GM12878 (cell line): ENCODE measurements at regions not wholly inside any gene's neighbourhood (a gene's known extent, or its start where the extent isn't known, plus 50 kb on each side); places are given as distances from the start of the nearest gene placed in this dataset.

Experiments used
- ATAC-seq: fragments of 200-7000 bp; cut with Tn5 transposase; 3 replicates; pipeline ENCODE4 v1.9.1; 2020; ENCODE audit warnings: mild to moderate bottlenecking, moderate library complexity
- BruUV-seq: library from RNA; stranded (reverse); fragments of 400-500 nt; replicated peaks from 2 replicates; lab custom pipeline; 2021; lab: Mats Ljungman, UMichigan
- CTCF ChIA-PET: fragments of 300-600 bp; sonication (Branson Sonifier 250); formaldehyde crosslinking; extraction: SDS; loops from one replicate; lab custom pipeline; 2021; ENCODE audit warnings: inconsistent platforms; lab: Yijun Ruan, JAX
- POLR2A ChIA-PET: fragments of 350-600 bp; formaldehyde crosslinking; extraction: SDS; loops from one replicate; lab custom pipeline; 2021; ENCODE audit warnings: inconsistent platforms; lab: Charles Lee
- RAD21 ChIA-PET: fragments of 300-600 bp; sonication (Branson Sonifier 250); formaldehyde crosslinking; loops from one replicate; lab custom pipeline; 2023; ENCODE audit warnings: antibody characterized with exemption; ENCODE audit not compliant: unreplicated experiment; lab: Charles Lee
- SMC1A ChIA-PET: fragments of 300-600 bp; sonication (Branson Sonifier 250); formaldehyde crosslinking; loops from one replicate; lab custom pipeline; 2023; ENCODE audit not compliant: unreplicated experiment, uncharacterized antibody; lab: Charles Lee
- DNase-seq: peaks from one replicate; pipeline ENCODE4 v3.0.0-alpha.2; 2011; ENCODE audit warnings: low read depth, low spot score
- FAIRE-seq: peaks from 3 replicates; lab custom pipeline; 2011; peaks lifted over from hg19 to GRCh38; lab: Jason Lieb, UNC
- H2AFZ ChIP-seq: 2 replicates; pipeline ENCODE4 v1.6.0; 2011; ENCODE audit warnings: low read depth, low read length, control low read depth; ENCODE audit not compliant: control insufficient read depth
- H3K27ac ChIP-seq: 2 replicates; pipeline ENCODE4 v1.5.1; 2011; ENCODE audit warnings: control low read depth; ENCODE audit not compliant: control insufficient read depth, insufficient read depth
- H3K27me3 ChIP-seq, 2 experiments: replicated peaks in 1 of 2; 2 replicates each; pipeline versions ENCODE4 v1.6.0 to v1.6.1; 2011; ENCODE audit warnings: low read length in 1 of 2; ENCODE audit not compliant: control insufficient read depth in 2 of 2, insufficient read depth in 2 of 2
- H3K36me3 ChIP-seq, 2 experiments: 2 replicates each; pipeline ENCODE4 v1.5.1; 2011; ENCODE audit warnings: low read length in 1 of 2; ENCODE audit not compliant: control insufficient read depth in 2 of 2, insufficient read depth in 2 of 2
- H3K4me1 ChIP-seq: 2 replicates; pipeline ENCODE4 v1.6.1; 2011; ENCODE audit warnings: mild to moderate bottlenecking, low read length, moderate library complexity, mixed read lengths; ENCODE audit not compliant: control insufficient read depth, insufficient read depth
- H3K4me2 ChIP-seq: 2 replicates; pipeline ENCODE4 v1.6.0; 2011; ENCODE audit warnings: control low read depth; ENCODE audit not compliant: control insufficient read depth, insufficient read depth
- H3K4me3 ChIP-seq: fragments of 200-600 bp; sonication (generic); 2 replicates; pipeline ENCODE4 v1.5.1; 2016
- H3K79me2 ChIP-seq: 2 replicates; pipeline ENCODE4 v1.6.0; 2011; ENCODE audit warnings: low read length; ENCODE audit not compliant: control insufficient read depth, insufficient read depth
- H3K9ac ChIP-seq: 2 replicates; pipeline ENCODE4 v1.8.0; 2011; ENCODE audit warnings: low read length, control low read depth, mixed read lengths; ENCODE audit not compliant: control insufficient read depth, insufficient read depth
- H3K9me3 ChIP-seq: replicated peaks from 3 replicates; pipeline ENCODE4 v1.5.1; 2011; ENCODE audit warnings: mild to moderate bottlenecking, low read length; ENCODE audit not compliant: control insufficient read depth, insufficient read depth
- H4K20me1 ChIP-seq: 2 replicates; pipeline ENCODE4 v1.6.0; 2011; ENCODE audit not compliant: control insufficient read depth, insufficient read depth
- BMI1 ChIP-seq: fragments of 450-650 bp; IDR thresholded peaks from 2 replicates; pipeline ENCODE4 v1.6.1; 2016; ENCODE audit warnings: mild to moderate bottlenecking, moderate library complexity, borderline replicate concordance
- CHD2 ChIP-seq: IDR thresholded peaks from 2 replicates; pipeline ENCODE4 v1.6.1; 2011; ENCODE audit warnings: low read depth, low read length, improper control_type of control experiment, borderline replicate concordance
- GABPA ChIP-seq: IDR thresholded peaks from 2 replicates; pipeline ENCODE4 v1.6.1; 2014; ENCODE audit warnings: antibody characterized with exemption, low read depth, mild to moderate bottlenecking, inconsistent platforms
- MYB ChIP-seq: fragments of 150-350 bp; IDR thresholded peaks from 2 replicates; pipeline ENCODE4 v1.6.1; 2014; ENCODE audit warnings: mild to moderate bottlenecking, low read depth, low read length, borderline replicate concordance
- MYC ChIP-seq: IDR thresholded peaks from 2 replicates; pipeline ENCODE4 v1.6.1; 2011; ENCODE audit warnings: mild to moderate bottlenecking, low read length, moderate library complexity, inconsistent platforms; ENCODE audit not compliant: insufficient read depth, insufficient replicate concordance, insufficient read length, severe bottlenecking
- NFIC ChIP-seq: IDR thresholded peaks from 2 replicates; pipeline ENCODE4 v1.6.1; 2012; ENCODE audit warnings: low read depth, mild to moderate bottlenecking, inconsistent platforms, low read length, moderate library complexity
- PKNOX1 ChIP-seq: fragments of 450-650 bp; IDR thresholded peaks from 2 replicates; pipeline ENCODE4 v1.6.1; 2016; ENCODE audit warnings: mild to moderate bottlenecking
- SKIL ChIP-seq: fragments of 450-650 bp; IDR thresholded peaks from 2 replicates; pipeline ENCODE4 v1.6.1; 2017; ENCODE audit warnings: mild to moderate bottlenecking, low read depth, inconsistent platforms; ENCODE audit not compliant: poor library complexity, severe bottlenecking
- SUZ12 ChIP-seq: fragments of 200-600 bp; sonication (generic); IDR thresholded peaks from one replicate; pipeline ENCODE4 v1.6.1; 2018; ENCODE audit warnings: antibody characterized with exemption, mild to moderate bottlenecking; ENCODE audit not compliant: unreplicated experiment
- ZNF687 ChIP-seq: fragments of 450-650 bp; IDR thresholded peaks from 2 replicates; pipeline ENCODE4 v1.6.1; 2017; ENCODE audit warnings: mild to moderate bottlenecking, moderate library complexity
- WGBS: methylation state at CpG from one replicate; pipeline ENCODE4 v1.1.6; 2016; ENCODE audit warnings: low lambda C conversion rate; ENCODE audit not compliant: insufficient replicate concordance, insufficient coverage; ENCODE audit errors: missing lambda C conversion rate; 5-methylcytosine and 5-hydroxymethylcytosine counted together
- in situ Hi-C: fragments of 300-500 bp; cut with MboI; formaldehyde crosslinking; loops from 9 replicates; pipeline ENCODE4 v1.14.3; 2018; ENCODE audit warnings: mixed read lengths
- intact Hi-C: fragments of 100-400 bp; cut with micrococcal nuclease; formaldehyde crosslinking; loops from one replicate; pipeline ENCODE4 v1.14.2; 2022; ENCODE audit not compliant: unreplicated experiment

DNA sequence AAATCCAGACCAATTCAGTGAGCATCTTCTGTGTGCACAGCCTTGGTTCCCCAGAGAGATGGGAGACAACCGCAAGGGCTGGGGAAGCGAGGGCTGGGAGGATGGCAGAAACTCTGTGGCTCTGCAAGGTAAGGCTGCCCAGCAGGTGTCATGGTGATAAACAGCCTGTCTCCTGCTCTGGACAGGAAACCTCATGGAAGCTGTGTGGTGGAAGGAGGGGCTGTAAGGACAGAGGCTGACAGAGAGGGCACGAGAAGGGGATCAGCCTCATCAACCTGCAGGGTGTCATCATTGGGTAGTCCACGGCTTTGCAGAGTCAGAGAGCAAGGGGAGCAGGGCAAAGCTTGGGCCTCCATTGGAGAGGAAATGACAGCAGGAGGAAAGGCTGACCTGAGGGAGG, 138.4 kb upstream of the CADM1 start:
- ChIA-PET POLR2A (no interaction called here), RAD21 (no interaction called here), CTCF (no interaction called here), SMC1A (no interaction called here)
- WGBS: 39% methylated on average over 4 of the region's 4 CpGs
- FAIRE-seq (no peak), DNase-seq (no peak), ATAC-seq (no peak)
- H3K27ac ChIP-seq: no peak overlapping the region
- H3K4me2 ChIP-seq: no peak overlapping the region
- in situ Hi-C loops (no loop called here), intact Hi-C loops (no loop called here)
- TF ChIP-seq MYC (no peak), SKIL (no peak), CHD2 (no peak), BMI1 (no peak), GABPA (no peak), MYB (no peak), NFIC (no peak), PKNOX1 (no peak), ZNF687 (no peak), SUZ12 (no peak)
- H4K20me1 ChIP-seq: no peaks in the 10 kb centered on the region
- no peaks in the 10 kb centered on the region for H3K4me1 ChIP-seq
- peaks cover 0 to 5% of the 10 kb centered on the region in 2 experiments; a peak in 3 of 4 replicates for H3K27me3 ChIP-seq
- H3K4me3 ChIP-seq: no peak overlapping the region
- no peak overlapping the region for H3K9ac ChIP-seq
- no TSS peak for BruUV-seq
- no peaks in the 10 kb centered on the region for H3K9me3 ChIP-seq
- no peak overlapping the region for H2AFZ ChIP-seq
- no peaks in the 10 kb centered on the region for H3K79me2 ChIP-seq
- H3K36me3 ChIP-seq: no peaks in the 10 kb centered on the region
